ENCODE measurements at regions not wholly inside any gene's neighbourhood (a gene's known extent, or its start where the extent isn't known, plus 50 kb on each side); places are given as distances from the start of the nearest gene placed in this dataset.
"Not testable (repeated sequence)": the region's sequence is repeated elsewhere in the genome, so short reads cannot be mapped to it uniquely, and the experiment has no call there.

- no peak for DNase-seq (ENCODE audit: low read depth in 2 of 2)
Measured at GRCh38 chr12:75872762-75873161, 158.8 kb downstream of the PHLDA1 start.

GRCh38 chr12:75870878-75871277 lies 160.7 kb downstream of the PHLDA1 start:
- no peak for DNase-seq (ENCODE audit: low read depth in 2 of 2)

- no peak for DNase-seq (ENCODE audit: low read depth in 2 of 2)
Measured at GRCh38 chr12:75868501-75868900, 163.1 kb downstream of the PHLDA1 start.

GRCh38 chr12:75865315-75865714 lies 166.3 kb downstream of the PHLDA1 start:
- DNase-seq (ENCODE audit: low read depth in 2 of 2): no peak

GRCh38 chr12:75864161-75864560 lies 167.4 kb downstream of the PHLDA1 start:
- no peak for DNase-seq (ENCODE audit: low read depth in 2 of 2)

- no peak for DNase-seq (ENCODE audit: low read depth in 2 of 2)
Measured at GRCh38 chr12:75863533-75863932, 168.0 kb downstream of the PHLDA1 start.

GRCh38 chr12:75862692-75863471 lies 168.7 kb downstream of the PHLDA1 start:
- no peak for DNase-seq (ENCODE audit: low read depth in 2 of 2)

- no peak for DNase-seq (ENCODE audit: low read depth in 2 of 2)
Measured at GRCh38 chr12:75859868-75860267, 171.7 kb downstream of the PHLDA1 start.

GRCh38 chr12:75856235-75856634 lies 175.3 kb downstream of the PHLDA1 start:
- no peak for DNase-seq (ENCODE audit: low read depth in 2 of 2)

- DNase-seq (ENCODE audit: low read depth in 2 of 2): no peak
Measured at GRCh38 chr12:75855360-75855759, 176.2 kb downstream of the PHLDA1 start.

- no peak for DNase-seq (ENCODE audit: low read depth in 2 of 2)
Measured at GRCh38 chr12:75854681-75855309, 176.8 kb downstream of the PHLDA1 start.

GRCh38 chr12:75854137-75854536 lies 177.4 kb downstream of the PHLDA1 start:
- not testable (repeated sequence) for DNase-seq (ENCODE audit: low read depth in 2 of 2)

GRCh38 chr12:75853626-75854025 lies 177.9 kb downstream of the PHLDA1 start:
- DNase-seq (ENCODE audit: low read depth in 2 of 2): no peak

GRCh38 chr12:75852956-75853355 lies 178.6 kb downstream of the PHLDA1 start:
- no peak for DNase-seq (ENCODE audit: low read depth in 2 of 2)

GRCh38 chr12:75852143-75852542 lies 179.4 kb downstream of the PHLDA1 start:
- no peak for DNase-seq (ENCODE audit: low read depth in 2 of 2)

- DNase-seq (ENCODE audit: low read depth in 2 of 2): no peak
Measured at GRCh38 chr12:75850721-75851462, 180.7 kb downstream of the PHLDA1 start.

GRCh38 chr12:75848961-75849360 lies 182.6 kb downstream of the PHLDA1 start:
- DNase-seq (ENCODE audit: low read depth in 2 of 2): no peak

- no peak for DNase-seq (ENCODE audit: low read depth in 2 of 2)
Measured at GRCh38 chr12:75848431-75848925, 183.1 kb downstream of the PHLDA1 start.

- DNase-seq (ENCODE audit: low read depth in 2 of 2): no peak
Measured at GRCh38 chr12:75846102-75846501, 185.5 kb downstream of the PHLDA1 start.

GRCh38 chr12:75844985-75845384 lies 186.6 kb downstream of the PHLDA1 start:
- no peak for DNase-seq (ENCODE audit: low read depth in 2 of 2)

GRCh38 chr12:75844049-75844770 lies 187.4 kb downstream of the PHLDA1 start:
- no peak for DNase-seq (ENCODE audit: low read depth in 2 of 2)

- DNase-seq (ENCODE audit: low read depth in 2 of 2): no peak
Measured at GRCh38 chr12:75842090-75842489, 189.5 kb downstream of the PHLDA1 start.

Data from stimulated activated CD8-positive, alpha-beta memory T cell treated with anti-CD3 and anti-CD28 coated beads, Interleukin-7, amount 100 ng/mL, for 4 hours (primary cell).